ENCODE measurements at regions not wholly inside any gene's neighbourhood (a gene's known extent, or its start where the extent isn't known, plus 50 kb on each side); places are given as distances from the start of the nearest gene placed in this dataset.
"Not testable (repeated sequence)": the region's sequence is repeated elsewhere in the genome, so short reads cannot be mapped to it uniquely, and the experiment has no call there.

- not testable (repeated sequence) for DNase-seq (ENCODE audit: low spot score)
Observed at GRCh38 chr5:122515210-122515609, 203.2 kb downstream of the SNCAIP start.

GRCh38 chr5:122515709-122516431, 203.8 kb downstream of the SNCAIP start:
- peak; percentile 21 for DNase-seq (ENCODE audit: low spot score)

GRCh38 chr5:122516432-122516743, 204.4 kb downstream of the SNCAIP start:
- DNase-seq (ENCODE audit: low spot score), result no peak

GRCh38 chr5:122517091-122517490, 205.1 kb downstream of the SNCAIP start:
- DNase-seq (ENCODE audit: low spot score), result no peak

- DNase-seq (ENCODE audit: low spot score), result no peak
Observed at GRCh38 chr5:122523776-122524175, 211.7 kb downstream of the SNCAIP start.

GRCh38 chr5:122527547-122527946, 215.5 kb downstream of the SNCAIP start:
- no peak for DNase-seq (ENCODE audit: low spot score)

- DNase-seq (ENCODE audit: low spot score), result no peak
Observed at GRCh38 chr5:122532035-122532434, 220.0 kb downstream of the SNCAIP start.

GRCh38 chr5:122533825-122534224, 221.8 kb downstream of the SNCAIP start:
- DNase-seq (ENCODE audit: low spot score), result no peak

- DNase-seq (ENCODE audit: low spot score), result no peak
Observed at GRCh38 chr5:122534829-122535228, 222.8 kb downstream of the SNCAIP start.

GRCh38 chr5:122541388-122541787, 229.4 kb downstream of the SNCAIP start:
- no peak for DNase-seq (ENCODE audit: low spot score)

GRCh38 chr5:122545986-122546385, 228.9 kb upstream of the SNX2 start:
- DNase-seq (ENCODE audit: low spot score), result no peak

- DNase-seq (ENCODE audit: low spot score), result no peak
Observed at GRCh38 chr5:122547219-122547618, 227.7 kb upstream of the SNX2 start.

- DNase-seq (ENCODE audit: low spot score), result no peak
Observed at GRCh38 chr5:122547669-122548068, 227.2 kb upstream of the SNX2 start.

GRCh38 chr5:122559676-122560075, 215.2 kb upstream of the SNX2 start:
- no peak for DNase-seq (ENCODE audit: low spot score)

GRCh38 chr5:122561209-122561608, 213.7 kb upstream of the SNX2 start:
- no peak for DNase-seq (ENCODE audit: low spot score)

- no peak for DNase-seq (ENCODE audit: low spot score)
Observed at GRCh38 chr5:122565331-122565730, 209.5 kb upstream of the SNX2 start.

- DNase-seq (ENCODE audit: low spot score), result no peak
Observed at GRCh38 chr5:122576256-122577016, 198.4 kb upstream of the SNX2 start.

GRCh38 chr5:122581629-122582028, 193.3 kb upstream of the SNX2 start:
- no peak for DNase-seq (ENCODE audit: low spot score)

GRCh38 chr5:122584411-122585300, 190.2 kb upstream of the SNX2 start:
- no peak for DNase-seq (ENCODE audit: low spot score)

GRCh38 chr5:122585371-122585770, 189.5 kb upstream of the SNX2 start:
- DNase-seq (ENCODE audit: low spot score), result no peak

GRCh38 chr5:122586351-122586750, 188.5 kb upstream of the SNX2 start:
- no peak for DNase-seq (ENCODE audit: low spot score)

GRCh38 chr5:122591828-122592227, 183.1 kb upstream of the SNX2 start:
- no peak for DNase-seq (ENCODE audit: low spot score)

- no peak for DNase-seq (ENCODE audit: low spot score)
Observed at GRCh38 chr5:122599000-122599399, 175.9 kb upstream of the SNX2 start.
